ENCODE measurements at regions not wholly inside any gene's neighbourhood (a gene's known extent, or its start where the extent isn't known, plus 50 kb on each side); places are given as distances from the start of the nearest gene placed in this dataset.

DNA sequence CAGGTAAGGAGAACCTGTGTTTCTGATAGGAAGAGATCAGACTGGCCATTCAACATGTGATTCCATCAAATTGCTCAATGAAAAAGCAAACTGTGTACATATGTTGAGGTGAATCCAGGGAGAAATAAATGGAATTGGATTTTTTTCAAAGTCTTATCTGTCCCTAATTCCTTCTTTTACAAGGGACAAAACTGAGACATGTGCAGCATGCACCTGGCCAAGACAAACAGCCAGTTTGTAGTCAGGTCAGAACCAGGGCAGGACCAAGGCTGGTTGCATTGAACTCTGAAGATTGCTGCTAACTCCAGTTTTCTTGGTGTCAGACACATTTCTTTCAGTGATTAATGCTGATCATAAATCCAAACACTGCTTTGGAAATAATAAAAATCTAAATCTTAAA, 69.6 kb upstream of the CCDC190 start (continued):
- TF ChIP-seq YY1 (IDR thresholded peaks at IDR 0.05; ENCODE audit: low read depth, low read length) (no peak), CTCF (IDR thresholded peaks at IDR 0.05; ENCODE audit: control extremely low read depth in 1 of 3, insufficient read depth in 1 of 3, low read depth in 1 of 3, low read length in 3 of 3) (no peak), POLR2A (IDR thresholded peaks at IDR 0.05; ENCODE audit: control extremely low read depth in 1 of 2, low read depth in 2 of 2, low read length in 2 of 2) (no peak), EGR1 (IDR thresholded peaks at IDR 0.05; ENCODE audit: borderline replicate concordance, low read depth, low read length) (no peak)
